ENCODE measurements at regions not wholly inside any gene's neighbourhood (a gene's known extent, or its start where the extent isn't known, plus 50 kb on each side); places are given as distances from the start of the nearest gene placed in this dataset.

DNA sequence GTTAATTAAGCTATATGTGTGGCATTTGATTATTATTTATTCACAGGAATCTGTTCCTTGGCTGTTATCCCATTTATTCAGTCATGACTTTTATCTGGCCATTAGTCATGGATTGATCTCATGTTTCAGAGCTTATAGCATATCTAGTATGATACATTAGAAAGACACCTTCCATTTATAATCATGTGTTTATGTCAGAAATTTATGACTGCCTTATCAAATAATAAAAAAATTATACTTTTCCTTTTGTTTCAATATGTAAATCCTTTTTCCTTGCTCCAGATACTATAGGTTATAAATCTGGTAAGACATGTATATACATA, 248.0 kb upstream of the PDE3A start:
- Histone ChIP-seq H3K9me2 (ENCODE audit: insufficient read depth) (no peaks in the 10 kb centered on the region), H3K36me3 (ENCODE audit: control insufficient read depth in 1 of 2, insufficient read depth in 2 of 2, low read length in 2 of 2) (no peaks in the 10 kb centered on the region), H3K4me1 (ENCODE audit: control insufficient read depth in 1 of 2, insufficient read depth in 2 of 2, low read length in 2 of 2) (no peaks in the 10 kb centered on the region), H4K20me1 (ENCODE audit: insufficient read depth) (no peaks in the 10 kb centered on the region), H3K27me3 (ENCODE audit: insufficient read depth, low read length) (no peaks in the 10 kb centered on the region), H3K9me3 (ENCODE audit: control insufficient read depth in 1 of 2, insufficient read depth in 1 of 2, low read depth in 1 of 2, low read length in 2 of 2) (no peaks in the 10 kb centered on the region), H3K4me2 (ENCODE audit: low read length) (no peak overlapping the region), H3K27ac (ENCODE audit: low read depth, low read length) (no peak overlapping the region), H3K4me3 (replicated peaks in 1 of 2; ENCODE audit: low read depth in 1 of 2, low read length in 2 of 2) (no peak overlapping the region), H3K9ac (ENCODE audit: low read length) (no peak overlapping the region), H2AFZ (ENCODE audit: low read depth, low read length, poor library complexity, severe bottlenecking) (no peak overlapping the region), H3K79me2 (ENCODE audit: insufficient read depth, low read length) (no peaks in the 10 kb centered on the region)
- BruUV-seq (replicated peaks) = no TSS peak
- DNase-seq (ENCODE audit: low read depth, low spot score) (no peak), ATAC-seq (no peak)
- ChIA-PET RAD21 (ENCODE audit: low non-redundant PET in 1 of 2, low total read pairs in 2 of 2, uncharacterized antibody in 2 of 2, unreplicated experiment in 2 of 2) (no interaction called here), POLR2A (no interaction called here), CTCF (no interaction called here)
- intact Hi-C loops (cut with micrococcal nuclease) = no loop called here
- TF ChIP-seq SIN3A (IDR thresholded peaks at IDR 0.05; ENCODE audit: low read depth) (no peak), SP1 (IDR thresholded peaks at IDR 0.05; ENCODE audit: low read depth) (no peak), YY1 (IDR thresholded peaks at IDR 0.05; ENCODE audit: extremely low read depth, insufficient replicate concordance, low read depth, low read length) (no peak), RAD21 (IDR thresholded peaks at IDR 0.05; ENCODE audit: low read depth) (no peak), EZH2phosphoT487 (IDR thresholded peaks at IDR 0.05; ENCODE audit: borderline replicate concordance) (no peak), POLR2AphosphoS5 (IDR thresholded peaks at IDR 0.05; ENCODE audit: low read depth, low read length) (no peak), EZH2 (IDR thresholded peaks at IDR 0.05) (no peak), JUND (IDR thresholded peaks at IDR 0.05) (no peak), ZNF274 (IDR thresholded peaks at IDR 0.05; ENCODE audit: low read depth, low read length) (no peak), ELF1 (IDR thresholded peaks at IDR 0.05; ENCODE audit: borderline replicate concordance, low read depth) (no peak), CBX3 (IDR thresholded peaks at IDR 0.05; ENCODE audit: low read depth) (no peak), ZFX (IDR thresholded peaks at IDR 0.05) (no peak), FOSL1 (IDR thresholded peaks at IDR 0.05; ENCODE audit: low read depth) (no peak), SRF (IDR thresholded peaks at IDR 0.05; ENCODE audit: low read depth) (no peak), REST (IDR thresholded peaks at IDR 0.05; ENCODE audit: low read depth) (no peak)
- TF ChIP-seq, protein P1, sequence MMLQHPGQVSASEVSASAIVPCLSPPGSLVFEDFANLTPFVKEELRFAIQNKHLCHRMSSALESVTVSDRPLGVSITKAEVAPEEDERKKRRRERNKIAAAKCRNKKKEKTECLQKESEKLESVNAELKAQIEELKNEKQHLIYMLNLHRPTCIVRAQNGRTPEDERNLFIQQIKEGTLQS (IDR thresholded peaks at IDR 0.05) = no peak
- TF ChIP-seq, protein P2, sequence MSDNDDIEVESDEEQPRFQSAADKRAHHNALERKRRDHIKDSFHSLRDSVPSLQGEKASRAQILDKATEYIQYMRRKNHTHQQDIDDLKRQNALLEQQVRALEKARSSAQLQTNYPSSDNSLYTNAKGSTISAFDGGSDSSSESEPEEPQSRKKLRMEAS (IDR thresholded peaks at IDR 0.05) = no peak
- TF ChIP-seq, protein P3, sequence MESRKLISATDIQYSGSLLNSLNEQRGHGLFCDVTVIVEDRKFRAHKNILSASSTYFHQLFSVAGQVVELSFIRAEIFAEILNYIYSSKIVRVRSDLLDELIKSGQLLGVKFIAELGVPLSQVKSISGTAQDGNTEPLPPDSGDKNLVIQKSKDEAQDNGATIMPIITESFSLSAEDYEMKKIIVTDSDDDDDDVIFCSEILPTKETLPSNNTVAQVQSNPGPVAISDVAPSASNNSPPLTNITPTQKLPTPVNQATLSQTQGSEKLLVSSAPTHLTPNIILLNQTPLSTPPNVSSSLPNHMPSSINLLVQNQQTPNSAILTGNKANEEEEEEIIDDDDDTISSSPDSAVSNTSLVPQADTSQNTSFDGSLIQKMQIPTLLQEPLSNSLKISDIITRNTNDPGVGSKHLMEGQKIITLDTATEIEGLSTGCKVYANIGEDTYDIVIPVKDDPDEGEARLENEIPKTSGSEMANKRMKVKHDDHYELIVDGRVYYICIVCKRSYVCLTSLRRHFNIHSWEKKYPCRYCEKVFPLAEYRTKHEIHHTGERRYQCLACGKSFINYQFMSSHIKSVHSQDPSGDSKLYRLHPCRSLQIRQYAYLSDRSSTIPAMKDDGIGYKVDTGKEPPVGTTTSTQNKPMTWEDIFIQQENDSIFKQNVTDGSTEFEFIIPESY (IDR thresholded peaks at IDR 0.05; ENCODE audit: extremely low read depth, insufficient replicate concordance, low read length) = no peak
